ENCODE measurements at regions not wholly inside any gene's neighbourhood (a gene's known extent, or its start where the extent isn't known, plus 50 kb on each side); places are given as distances from the start of the nearest gene placed in this dataset.
"Not testable (repeated sequence)": the region's sequence is repeated elsewhere in the genome, so short reads cannot be mapped to it uniquely, and the experiment has no call there.

- intact Hi-C loops (cut with micrococcal nuclease), result no loop called here
Measured at GRCh38 chr2:209044307-209044706, 379.5 kb upstream of the MAP2 start.

- intact Hi-C loops (cut with micrococcal nuclease), result no loop called here
Measured at GRCh38 chr2:209046163-209046562, 377.7 kb upstream of the MAP2 start.

GRCh38 chr2:209049608-209050007 is 374.2 kb upstream of the MAP2 start:
- intact Hi-C loops (cut with micrococcal nuclease), result no loop called here

GRCh38 chr2:209062210-209062609 is 361.6 kb upstream of the MAP2 start:
- intact Hi-C loops (cut with micrococcal nuclease), result no loop called here

GRCh38 chr2:209070262-209070661 is 353.6 kb upstream of the MAP2 start:
- intact Hi-C loops (cut with micrococcal nuclease), result no loop called here

GRCh38 chr2:209073151-209073550 is 350.7 kb upstream of the MAP2 start:
- intact Hi-C loops (cut with micrococcal nuclease), result no loop called here

- intact Hi-C loops (cut with micrococcal nuclease), result no loop called here
Measured at GRCh38 chr2:209074711-209075110, 349.1 kb upstream of the MAP2 start.

- intact Hi-C loops (cut with micrococcal nuclease), result no loop called here
Measured at GRCh38 chr2:209076151-209076550, 347.7 kb upstream of the MAP2 start.

GRCh38 chr2:209086761-209087160 is 337.1 kb upstream of the MAP2 start:
- intact Hi-C loops (cut with micrococcal nuclease), result no loop called here

- intact Hi-C loops (cut with micrococcal nuclease), result no loop called here
Measured at GRCh38 chr2:209091056-209091455, 332.8 kb upstream of the MAP2 start.

GRCh38 chr2:209094221-209094620 is 329.6 kb upstream of the MAP2 start:
- intact Hi-C loops (cut with micrococcal nuclease), result no loop called here

- intact Hi-C loops (cut with micrococcal nuclease), result no loop called here
Measured at GRCh38 chr2:209095432-209095831, 328.4 kb upstream of the MAP2 start.

GRCh38 chr2:209097168-209097567 is 326.7 kb upstream of the MAP2 start:
- intact Hi-C loops (cut with micrococcal nuclease), result no loop called here

- intact Hi-C loops (cut with micrococcal nuclease), result no loop called here
Measured at GRCh38 chr2:209102319-209102718, 321.5 kb upstream of the MAP2 start.

- intact Hi-C loops (cut with micrococcal nuclease), result no loop called here
Measured at GRCh38 chr2:209113026-209113425, 310.8 kb upstream of the MAP2 start.

GRCh38 chr2:209114588-209115240 is 309.1 kb upstream of the MAP2 start:
- intact Hi-C loops (cut with micrococcal nuclease), result no loop called here

GRCh38 chr2:209121691-209122090 is 302.2 kb upstream of the MAP2 start:
- intact Hi-C loops (cut with micrococcal nuclease), result no loop called here

GRCh38 chr2:209125291-209125690 is 298.6 kb upstream of the MAP2 start:
- intact Hi-C loops (cut with micrococcal nuclease), result no loop called here

GRCh38 chr2:209138079-209138478 is 285.8 kb upstream of the MAP2 start:
- intact Hi-C loops (cut with micrococcal nuclease), result no loop called here

- intact Hi-C loops (cut with micrococcal nuclease), result no loop called here
Measured at GRCh38 chr2:209141142-209141541, 282.7 kb upstream of the MAP2 start.

GRCh38 chr2:209141818-209142217 is 282.0 kb upstream of the MAP2 start:
- intact Hi-C loops (cut with micrococcal nuclease), result no loop called here

- intact Hi-C loops (cut with micrococcal nuclease), result not testable (repeated sequence)
Measured at GRCh38 chr2:209145220-209145691, 278.6 kb upstream of the MAP2 start.

- intact Hi-C loops (cut with micrococcal nuclease), result no loop called here
Measured at GRCh38 chr2:209145941-209146681, 277.7 kb upstream of the MAP2 start.
